Panc1 (cell line): ENCODE measurements at regions not wholly inside any gene's neighbourhood (a gene's known extent, or its start where the extent isn't known, plus 50 kb on each side); places are given as distances from the start of the nearest gene placed in this dataset.

Experiments
- ATAC-seq: fragments of 200-7000 bp; cut with Tn5 transposase; 2 replicates; pipeline ENCODE4 v1.9.1; 2020; ENCODE audit warnings: mild to moderate bottlenecking, moderate library complexity
- BruUV-seq: library from RNA; stranded (reverse); fragments of 400-500 nt; replicated peaks from 2 replicates; lab custom pipeline; 2021; lab: Mats Ljungman, UMichigan
- CTCF ChIA-PET: fragments of 300-600 bp; sonication (Branson Sonifier 250); formaldehyde crosslinking; loops from one replicate; lab custom pipeline; 2022; ENCODE audit warnings: antibody characterized with exemption; lab: Charles Lee
- POLR2A ChIA-PET: fragments of 300-600 bp; sonication (Branson Sonifier 250); formaldehyde crosslinking; loops from one replicate; lab custom pipeline; 2022; ENCODE audit warnings: antibody characterized with exemption; lab: Charles Lee
- DNase-seq: peaks from one replicate; pipeline ENCODE4 v3.0.0-alpha.2; 2010; ENCODE audit warnings: low read depth, low spot score
- H3K27ac ChIP-seq: 2 replicates; pipeline ENCODE4 v1.5.1; 2011; ENCODE audit warnings: mild to moderate bottlenecking, low read length, inconsistent platforms
- H3K27me3 ChIP-seq: fragments of 200-500 bp; sonication (Bioruptor generic); 2 replicates; pipeline ENCODE4 v1.6.0; 2014; ENCODE audit warnings: low read length, inconsistent platforms; ENCODE audit not compliant: control insufficient read depth, insufficient read depth
- H3K36me3 ChIP-seq: fragments of 200-500 bp; sonication (Bioruptor generic); 2 replicates; pipeline ENCODE4 v1.5.1; 2014; ENCODE audit warnings: inconsistent platforms, mild to moderate bottlenecking, low read length, moderate library complexity; ENCODE audit not compliant: control insufficient read depth, insufficient read depth
- H3K4me1 ChIP-seq: 2 replicates; pipeline ENCODE4 v1.5.1; 2011; ENCODE audit warnings: inconsistent platforms, mild to moderate bottlenecking, low read length, moderate library complexity; ENCODE audit not compliant: control insufficient read depth, insufficient read depth
- H3K4me3 ChIP-seq, 2 experiments: 2 replicates each; pipeline ENCODE4 v1.5.1; 2011 to 2012; ENCODE audit warnings: low read depth in 2 of 2, low read length in 2 of 2, mild to moderate bottlenecking in 2 of 2, inconsistent platforms in 1 of 2, moderate library complexity in 1 of 2
- H3K9me3 ChIP-seq: fragments of 200-500 bp; sonication (Bioruptor generic); 2 replicates; pipeline ENCODE4 v1.5.1; 2014; ENCODE audit warnings: low read depth, mild to moderate bottlenecking, inconsistent platforms, low read length, moderate library complexity; ENCODE audit not compliant: control insufficient read depth, insufficient read depth
- CTCF ChIP-seq: fragments of 450-650 bp; IDR thresholded peaks from 2 replicates; pipeline ENCODE4 v1.5.1; 2017; ENCODE audit warnings: mild to moderate bottlenecking
- POLR2AphosphoS5 ChIP-seq: IDR thresholded peaks from 2 replicates; pipeline ENCODE4 v1.6.1; 2012; ENCODE audit warnings: mild to moderate bottlenecking, low read depth, low read length, moderate library complexity
- REST ChIP-seq, 2 experiments: IDR thresholded peaks; 2 replicates each; pipeline ENCODE4 v1.6.1; 2011 to 2012; ENCODE audit warnings: low read depth in 2 of 2, control low read depth in 1 of 2, low read length in 1 of 2, mild to moderate bottlenecking in 1 of 2, moderate library complexity in 1 of 2; ENCODE audit not compliant: insufficient read depth in 1 of 2
- SIN3A ChIP-seq: IDR thresholded peaks from 2 replicates; pipeline ENCODE4 v1.6.1; 2012; ENCODE audit warnings: low read depth, mild to moderate bottlenecking, low read length, moderate library complexity, borderline replicate concordance; ENCODE audit not compliant: insufficient read depth
- TCF7L2 ChIP-seq: IDR thresholded peaks from 2 replicates; pipeline ENCODE4 v1.6.1; 2011; ENCODE audit warnings: mild to moderate bottlenecking, low read depth, low read length, inconsistent platforms
- in situ Hi-C: cut with HindIII; loops from 2 replicates; pipeline ENCODE4 v1.10.0; 2016; ENCODE audit warnings: low sequenced_read_pairs, low pct_unique_long_range_greater_than_20kb
- intact Hi-C: fragments of 100-400 bp; cut with micrococcal nuclease; formaldehyde crosslinking; loops from one replicate; pipeline ENCODE4 v1.10.0; 2022; ENCODE audit not compliant: unreplicated experiment

- no peak for DNase-seq
- POLR2A ChIA-PET: no interaction called here
Observed at GRCh38 chr6:74654296-74654695, 551.6 kb downstream of the COL12A1 start.

GRCh38 chr6:74651948-74652842 is 553.7 kb downstream of the COL12A1 start:
- DNase-seq (no peak), ATAC-seq (no peak)
- Histone ChIP-seq H3K36me3 (no peaks in the 10 kb centered on the region), H3K27me3 (no peaks in the 10 kb centered on the region), H3K4me3 (no peak overlapping the region), H3K4me1 (no peaks in the 10 kb centered on the region), H3K9me3 (no peaks in the 10 kb centered on the region), H3K27ac (no peak overlapping the region)
- in situ Hi-C loops: no loop called here
- ChIA-PET CTCF (interaction anchor here (0.7 kb wide), 1 partner anchor 527 kb away, joined by 5 read pairs; no protein-coding TSS in a partner anchor), POLR2A (no interaction called here)
- BruUV-seq: no TSS peak
- intact Hi-C loops: no loop called here
- TF ChIP-seq POLR2AphosphoS5: no peak
- TF ChIP-seq REST (IDR thresholded peaks at IDR 0.05; ENCODE audit: insufficient read depth in 1 of 2, low read depth in 2 of 2, low read length in 1 of 2): no peak
- no peak for TF ChIP-seq SIN3A
- no peak for TF ChIP-seq CTCF

More at GRCh38 chr6:74654296-74654695, 551.6 kb downstream of the COL12A1 start:
- no peaks in the 10 kb centered on the region for H3K27me3 ChIP-seq
- no peaks in the 10 kb centered on the region for H3K36me3 ChIP-seq
- H3K9me3 ChIP-seq: no peaks in the 10 kb centered on the region
- TF ChIP-seq CTCF (no peak), SIN3A (no peak), POLR2AphosphoS5 (no peak), TCF7L2 (no peak), REST (IDR thresholded peaks at IDR 0.05; ENCODE audit: insufficient read depth in 1 of 2, low read depth in 2 of 2, low read length in 1 of 2) (no peak)
- no peak overlapping the region for H3K4me3 ChIP-seq
- intact Hi-C loops: no loop called here
- CTCF ChIA-PET: no interaction called here
- ATAC-seq: no peak
- no TSS peak for BruUV-seq
- H3K27ac ChIP-seq: no peak overlapping the region
- H3K4me1 ChIP-seq: no peaks in the 10 kb centered on the region
- in situ Hi-C loops: no loop called here
